Progenitor cell of endocrine pancreas (in vitro differentiated cells): ENCODE measurements at regions not wholly inside any gene's neighbourhood (a gene's known extent, or its start where the extent isn't known, plus 50 kb on each side); places are given as distances from the start of the nearest gene placed in this dataset.

Experiments
- DNase-seq: peaks from one replicate; pipeline ENCODE4 v3.0.0; 2021; ENCODE audit warnings: low spot score; ENCODE audit not compliant: unreplicated experiment
- H3K27ac Mint-ChIP-seq: 2 replicates; pipeline ENCODE4 v1.8.0; 2021; ENCODE audit warnings: mild to moderate bottlenecking, moderate library complexity, mixed read lengths
- H3K27me3 Mint-ChIP-seq: 2 replicates; pipeline ENCODE4 v1.8.0; 2021; ENCODE audit warnings: mixed read lengths
- H3K36me3 Mint-ChIP-seq: 2 replicates; pipeline ENCODE4 v1.8.0; 2022; ENCODE audit warnings: mixed read lengths; ENCODE audit not compliant: insufficient read depth
- H3K4me1 Mint-ChIP-seq: 2 replicates; pipeline ENCODE4 v1.8.0; 2021; ENCODE audit warnings: low read depth, mixed read lengths
- H3K4me3 Mint-ChIP-seq: 2 replicates; pipeline ENCODE4 v1.8.0; 2021; ENCODE audit warnings: low read depth, mild to moderate bottlenecking, moderate library complexity, mixed read lengths
- H3K9me3 Mint-ChIP-seq: 2 replicates; pipeline ENCODE4 v1.8.0; 2021; ENCODE audit warnings: low read depth, mixed read lengths
- TF ChIP-seq, protein P1 (sequence below): fragments of 200-600 bp; sonication (generic); IDR thresholded peaks from one replicate; pipeline ENCODE4 v1.5.0; 2021; ENCODE audit warnings: antibody characterized with exemption, mild to moderate bottlenecking; ENCODE audit not compliant: unreplicated experiment

DNA sequence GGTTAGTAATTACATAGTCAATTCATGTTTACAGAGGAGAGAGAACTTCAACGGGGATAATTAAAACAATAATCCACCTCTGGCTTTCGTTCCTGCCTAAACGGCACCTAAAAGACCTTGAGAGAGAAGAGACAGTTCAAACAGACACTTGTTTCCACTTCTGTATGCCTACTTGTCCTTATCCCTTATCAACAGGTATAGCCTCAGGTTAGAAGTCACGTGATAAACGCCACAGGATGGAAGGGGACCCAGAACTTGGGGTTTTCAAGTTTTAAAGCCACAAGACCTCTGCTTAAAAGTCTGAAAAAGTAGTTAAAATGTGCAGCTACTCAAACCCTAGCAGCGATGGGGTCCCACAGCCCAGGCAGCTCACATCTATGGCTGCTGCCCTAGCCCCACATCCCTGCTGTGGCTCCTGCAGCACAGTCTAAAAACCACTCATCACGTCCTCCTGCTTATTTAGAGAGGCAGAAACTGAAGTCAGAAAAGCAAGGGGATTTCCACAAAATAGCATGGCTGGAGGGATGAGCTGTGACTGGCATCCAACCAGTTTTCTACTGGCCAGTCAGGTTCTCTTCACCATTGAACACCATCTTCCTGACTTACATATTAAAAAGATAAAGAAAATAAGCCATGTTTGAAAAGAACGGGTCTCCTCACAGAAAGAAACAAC, 51.2 kb upstream of the SEC16B start:
- Mint-ChIP-seq H3K27ac (no peak overlapping the region), H3K36me3 (peaks cover 7% of the 10 kb centered on the region), H3K27me3 (no peaks in the 10 kb centered on the region), H3K4me3 (no peak overlapping the region), H3K9me3 (peaks cover 10% of the 10 kb centered on the region), H3K4me1 (peaks cover 16% of the 10 kb centered on the region)
- no peak for DNase-seq
- TF ChIP-seq, protein P1, sequence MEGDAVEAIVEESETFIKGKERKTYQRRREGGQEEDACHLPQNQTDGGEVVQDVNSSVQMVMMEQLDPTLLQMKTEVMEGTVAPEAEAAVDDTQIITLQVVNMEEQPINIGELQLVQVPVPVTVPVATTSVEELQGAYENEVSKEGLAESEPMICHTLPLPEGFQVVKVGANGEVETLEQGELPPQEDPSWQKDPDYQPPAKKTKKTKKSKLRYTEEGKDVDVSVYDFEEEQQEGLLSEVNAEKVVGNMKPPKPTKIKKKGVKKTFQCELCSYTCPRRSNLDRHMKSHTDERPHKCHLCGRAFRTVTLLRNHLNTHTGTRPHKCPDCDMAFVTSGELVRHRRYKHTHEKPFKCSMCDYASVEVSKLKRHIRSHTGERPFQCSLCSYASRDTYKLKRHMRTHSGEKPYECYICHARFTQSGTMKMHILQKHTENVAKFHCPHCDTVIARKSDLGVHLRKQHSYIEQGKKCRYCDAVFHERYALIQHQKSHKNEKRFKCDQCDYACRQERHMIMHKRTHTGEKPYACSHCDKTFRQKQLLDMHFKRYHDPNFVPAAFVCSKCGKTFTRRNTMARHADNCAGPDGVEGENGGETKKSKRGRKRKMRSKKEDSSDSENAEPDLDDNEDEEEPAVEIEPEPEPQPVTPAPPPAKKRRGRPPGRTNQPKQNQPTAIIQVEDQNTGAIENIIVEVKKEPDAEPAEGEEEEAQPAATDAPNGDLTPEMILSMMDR: no peak

DNA sequence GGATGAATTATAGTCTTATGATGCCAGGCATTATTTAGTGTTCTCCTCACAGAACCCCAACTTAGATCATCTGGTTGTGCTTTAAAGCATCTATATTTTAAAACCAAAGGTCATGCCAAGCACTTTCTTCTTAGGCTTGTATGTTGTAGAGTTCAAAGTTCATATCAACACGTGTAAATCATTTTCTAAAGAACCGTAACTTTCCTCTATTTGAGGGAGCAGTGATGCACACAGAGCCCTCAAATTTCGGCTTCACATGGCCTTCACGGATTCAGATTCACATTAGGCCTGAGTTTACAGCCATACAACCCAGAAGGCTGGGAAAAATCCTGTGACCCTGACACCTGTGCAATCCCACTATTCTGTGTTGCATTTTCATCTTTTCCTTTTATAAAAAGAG, 52.1 kb upstream of the SEC16B start:
- H3K27ac Mint-ChIP-seq: no peak overlapping the region
- peaks cover 7% of the 10 kb centered on the region for H3K36me3 Mint-ChIP-seq
- H3K4me3 Mint-ChIP-seq: no peak overlapping the region
- peaks cover 16% of the 10 kb centered on the region for H3K4me1 Mint-ChIP-seq
- TF ChIP-seq, protein P1: no peak
- DNase-seq: no peak
- peaks cover 8% of the 10 kb centered on the region for H3K9me3 Mint-ChIP-seq
- no peaks in the 10 kb centered on the region for H3K27me3 Mint-ChIP-seq

DNA sequence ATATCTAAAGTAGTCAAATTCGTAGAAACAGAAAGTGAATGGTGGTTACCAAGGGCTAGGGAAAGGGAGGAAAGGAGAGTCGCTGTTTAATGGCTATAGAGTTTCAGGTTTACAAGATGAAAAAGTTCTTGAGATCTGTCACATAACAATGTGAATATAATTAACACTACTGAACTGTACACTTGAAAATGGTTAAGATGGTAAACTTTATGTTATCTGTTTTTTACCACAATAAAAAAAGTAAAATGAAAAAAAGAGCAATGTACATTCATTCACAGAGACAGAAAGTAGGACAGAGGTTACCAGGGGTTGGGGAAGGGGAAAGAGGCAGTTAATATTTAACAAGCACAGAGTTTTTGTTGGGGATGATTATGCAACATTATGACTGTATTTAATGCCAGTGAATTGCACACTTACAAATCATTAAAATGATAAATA, 53.3 kb upstream of the SEC16B start:
- Mint-ChIP-seq H3K9me3 (no peaks in the 10 kb centered on the region), H3K36me3 (no peaks in the 10 kb centered on the region), H3K4me3 (no peak overlapping the region), H3K4me1 (peaks cover 16% of the 10 kb centered on the region), H3K27ac (no peak overlapping the region), H3K27me3 (no peaks in the 10 kb centered on the region)
- TF ChIP-seq, protein P1: no peak
- DNase-seq: no peak

DNA sequence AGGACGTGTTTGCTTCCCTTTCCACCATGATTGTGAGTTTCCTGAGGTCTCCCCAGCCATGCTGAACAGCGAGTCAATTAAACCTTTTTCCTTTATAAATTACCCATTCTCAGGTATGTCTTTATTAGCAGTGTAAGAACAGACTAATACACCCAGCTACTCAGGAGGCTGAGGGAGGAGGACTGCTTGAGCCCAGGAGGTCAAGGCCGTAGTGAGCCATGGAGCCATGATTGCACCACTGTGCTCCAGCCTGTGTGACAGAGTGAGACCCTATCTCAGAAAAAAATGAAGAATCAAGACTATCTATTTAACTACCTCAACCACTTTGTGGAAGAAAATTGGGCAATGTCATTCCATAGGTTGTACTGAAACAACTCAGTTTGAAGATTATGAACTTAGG, 54.6 kb upstream of the SEC16B start:
- Mint-ChIP-seq H3K27me3 (peaks cover 7% of the 10 kb centered on the region), H3K27ac (no peak overlapping the region), H3K36me3 (no peaks in the 10 kb centered on the region), H3K4me3 (no peak overlapping the region), H3K9me3 (no peaks in the 10 kb centered on the region), H3K4me1 (peaks cover 16% of the 10 kb centered on the region)
- DNase-seq: no peak
- TF ChIP-seq, protein P1: no peak

DNA sequence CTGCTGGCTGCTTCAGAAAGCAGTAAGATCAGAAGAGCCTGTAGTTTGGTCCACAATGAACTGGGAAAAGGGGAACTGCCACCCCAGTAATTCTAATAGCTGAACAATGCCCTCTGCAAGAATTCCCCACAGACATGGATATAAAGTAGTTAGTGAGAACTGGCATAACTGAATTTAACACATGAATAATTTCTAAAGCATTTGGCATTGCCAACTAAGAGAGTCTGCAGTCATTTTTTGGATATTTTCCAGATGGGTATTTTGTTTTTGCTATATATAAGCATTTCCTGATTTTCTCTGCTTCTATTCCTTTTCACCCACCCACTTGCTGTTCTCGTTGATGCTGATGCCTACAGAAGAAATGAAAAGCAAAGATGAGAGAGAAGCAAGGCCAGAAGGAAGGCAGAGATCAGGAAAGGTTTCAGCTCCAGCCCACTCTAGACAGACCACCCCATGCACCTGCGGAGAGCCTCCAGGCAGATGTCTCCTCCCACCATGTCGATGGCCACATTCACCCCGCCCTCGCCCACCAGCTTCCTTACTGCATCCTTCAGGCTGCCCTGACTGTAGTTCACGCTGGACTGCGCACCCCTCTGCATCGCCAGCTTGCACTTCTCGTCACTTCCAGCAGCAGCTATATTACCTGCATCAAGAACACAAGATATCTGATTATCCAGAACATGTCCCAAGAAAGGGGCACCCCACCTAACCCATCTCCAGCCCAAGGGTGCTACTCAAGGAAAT, 55.9 kb upstream of the SEC16B start:
- Mint-ChIP-seq H3K27me3 (peaks cover 14% of the 10 kb centered on the region), H3K9me3 (no peaks in the 10 kb centered on the region), H3K27ac (no peak overlapping the region), H3K4me3 (no peak overlapping the region), H3K4me1 (peaks cover 14% of the 10 kb centered on the region), H3K36me3 (no peaks in the 10 kb centered on the region)
- TF ChIP-seq, protein P1: no peak
- DNase-seq: no peak
